Ishikawa (cell line): ENCODE measurements at regions not wholly inside any gene's neighbourhood (a gene's known extent, or its start where the extent isn't known, plus 50 kb on each side); places are given as distances from the start of the nearest gene placed in this dataset.

Experiments
- CREB1 ChIP-seq: IDR thresholded peaks from 2 replicates; pipeline ENCODE4 v1.6.1; 2012; ENCODE audit warnings: low read depth
- EGR1 ChIP-seq: IDR thresholded peaks from 2 replicates; pipeline ENCODE4 v1.6.1; 2012
- EP300 ChIP-seq: IDR thresholded peaks from 2 replicates; pipeline ENCODE4 v1.6.1; 2012; ENCODE audit warnings: borderline replicate concordance
- RAD21 ChIP-seq: IDR thresholded peaks from 2 replicates; pipeline ENCODE4 v1.6.1; 2012; ENCODE audit warnings: low read depth
- TEAD4 ChIP-seq: IDR thresholded peaks from 2 replicates; pipeline ENCODE4 v1.6.1; 2012
- YY1 ChIP-seq: IDR thresholded peaks from 2 replicates; pipeline ENCODE4 v1.6.1; 2012; ENCODE audit warnings: low read depth
- ZBTB7A ChIP-seq: IDR thresholded peaks from 2 replicates; pipeline ENCODE4 v1.6.1; 2012; ENCODE audit warnings: low read depth
- TF ChIP-seq, protein P1 (sequence below): IDR thresholded peaks from 2 replicates; pipeline ENCODE4 v1.6.1; 2012; ENCODE audit warnings: low read depth, mild to moderate bottlenecking

DNA sequence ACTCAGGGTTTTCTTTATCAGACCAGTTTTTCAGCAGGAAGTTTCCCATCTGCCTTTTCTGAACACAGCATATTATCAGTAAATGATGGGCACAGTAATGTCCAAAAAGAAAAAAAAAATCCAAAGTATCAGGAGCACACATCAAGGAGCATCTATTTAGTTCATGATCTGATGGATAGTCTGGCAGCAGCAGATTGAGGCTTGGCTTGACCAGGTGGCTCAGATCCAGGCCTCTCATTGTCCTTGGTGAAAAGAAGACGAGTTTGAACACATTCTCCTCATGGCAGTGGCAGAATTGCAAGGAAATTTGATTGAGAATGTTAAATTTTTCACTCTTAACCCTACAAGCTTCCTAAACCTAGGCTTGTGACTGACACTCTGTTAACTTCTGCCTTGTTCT lies 192.9 kb downstream of the OXSM start:
- TF ChIP-seq EGR1 (no peak), CREB1 (no peak), ZBTB7A (no peak), EP300 (no peak), YY1 (no peak), RAD21 (no peak), TEAD4 (no peak)
- TF ChIP-seq, protein P1, sequence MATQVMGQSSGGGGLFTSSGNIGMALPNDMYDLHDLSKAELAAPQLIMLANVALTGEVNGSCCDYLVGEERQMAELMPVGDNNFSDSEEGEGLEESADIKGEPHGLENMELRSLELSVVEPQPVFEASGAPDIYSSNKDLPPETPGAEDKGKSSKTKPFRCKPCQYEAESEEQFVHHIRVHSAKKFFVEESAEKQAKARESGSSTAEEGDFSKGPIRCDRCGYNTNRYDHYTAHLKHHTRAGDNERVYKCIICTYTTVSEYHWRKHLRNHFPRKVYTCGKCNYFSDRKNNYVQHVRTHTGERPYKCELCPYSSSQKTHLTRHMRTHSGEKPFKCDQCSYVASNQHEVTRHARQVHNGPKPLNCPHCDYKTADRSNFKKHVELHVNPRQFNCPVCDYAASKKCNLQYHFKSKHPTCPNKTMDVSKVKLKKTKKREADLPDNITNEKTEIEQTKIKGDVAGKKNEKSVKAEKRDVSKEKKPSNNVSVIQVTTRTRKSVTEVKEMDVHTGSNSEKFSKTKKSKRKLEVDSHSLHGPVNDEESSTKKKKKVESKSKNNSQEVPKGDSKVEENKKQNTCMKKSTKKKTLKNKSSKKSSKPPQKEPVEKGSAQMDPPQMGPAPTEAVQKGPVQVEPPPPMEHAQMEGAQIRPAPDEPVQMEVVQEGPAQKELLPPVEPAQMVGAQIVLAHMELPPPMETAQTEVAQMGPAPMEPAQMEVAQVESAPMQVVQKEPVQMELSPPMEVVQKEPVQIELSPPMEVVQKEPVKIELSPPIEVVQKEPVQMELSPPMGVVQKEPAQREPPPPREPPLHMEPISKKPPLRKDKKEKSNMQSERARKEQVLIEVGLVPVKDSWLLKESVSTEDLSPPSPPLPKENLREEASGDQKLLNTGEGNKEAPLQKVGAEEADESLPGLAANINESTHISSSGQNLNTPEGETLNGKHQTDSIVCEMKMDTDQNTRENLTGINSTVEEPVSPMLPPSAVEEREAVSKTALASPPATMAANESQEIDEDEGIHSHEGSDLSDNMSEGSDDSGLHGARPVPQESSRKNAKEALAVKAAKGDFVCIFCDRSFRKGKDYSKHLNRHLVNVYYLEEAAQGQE = no peak
